AG09319 (cell line): ENCODE measurements at regions not wholly inside any gene's neighbourhood (a gene's known extent, or its start where the extent isn't known, plus 50 kb on each side); places are given as distances from the start of the nearest gene placed in this dataset.

ENCODE experiments used
- DNase-seq: peaks from one replicate; pipeline ENCODE4 v3.0.0-alpha.2; 2010; ENCODE audit warnings: low read depth; ENCODE audit errors: extremely low read depth
- CTCF ChIP-seq: IDR thresholded peaks from 2 replicates; pipeline ENCODE4 v1.5.1; 2011; ENCODE audit warnings: low read depth, mild to moderate bottlenecking, inconsistent platforms, low read length, moderate library complexity

- no peak for DNase-seq
These were observed 649.0 kb downstream of the TMTC2 start for GRCh38 chr12:83335748-83336147.

GRCh38 chr12:83326666-83327065, 640.0 kb downstream of the TMTC2 start:
- TF ChIP-seq CTCF, result no peak
- DNase-seq, result no peak

More at GRCh38 chr12:83335748-83336147, 649.0 kb downstream of the TMTC2 start:
- no peak for TF ChIP-seq CTCF

- no peak for DNase-seq
- TF ChIP-seq CTCF, result no peak
These were observed 637.2 kb downstream of the TMTC2 start for GRCh38 chr12:83323866-83324265.

- no peak for DNase-seq
- TF ChIP-seq CTCF, result no peak
These were observed 636.1 kb downstream of the TMTC2 start for GRCh38 chr12:83322809-83323208.

- no peak for DNase-seq
- no peak for TF ChIP-seq CTCF
These were observed 635.3 kb downstream of the TMTC2 start for GRCh38 chr12:83321971-83322370.

GRCh38 chr12:83320350-83320749, 633.6 kb downstream of the TMTC2 start:
- no peak for TF ChIP-seq CTCF

GRCh38 chr12:83318386-83319098, 631.8 kb downstream of the TMTC2 start:
- no peak for TF ChIP-seq CTCF
- DNase-seq, result no peak

More at GRCh38 chr12:83320350-83320749, 633.6 kb downstream of the TMTC2 start:
- DNase-seq, result no peak
